COLO668 (cell line): ENCODE measurements at regions not wholly inside any gene's neighbourhood (a gene's known extent, or its start where the extent isn't known, plus 50 kb on each side); places are given as distances from the start of the nearest gene placed in this dataset.

Experiments used
- DNase-seq: peaks from one replicate; lab custom pipeline; 2025; ENCODE audit not compliant: unreplicated experiment; lab: John Stamatoyannopoulos, UW

GRCh38 chr2:57864926-57865325 is 181.7 kb upstream of the VRK2 start:
- DNase-seq = no peak

DNA sequence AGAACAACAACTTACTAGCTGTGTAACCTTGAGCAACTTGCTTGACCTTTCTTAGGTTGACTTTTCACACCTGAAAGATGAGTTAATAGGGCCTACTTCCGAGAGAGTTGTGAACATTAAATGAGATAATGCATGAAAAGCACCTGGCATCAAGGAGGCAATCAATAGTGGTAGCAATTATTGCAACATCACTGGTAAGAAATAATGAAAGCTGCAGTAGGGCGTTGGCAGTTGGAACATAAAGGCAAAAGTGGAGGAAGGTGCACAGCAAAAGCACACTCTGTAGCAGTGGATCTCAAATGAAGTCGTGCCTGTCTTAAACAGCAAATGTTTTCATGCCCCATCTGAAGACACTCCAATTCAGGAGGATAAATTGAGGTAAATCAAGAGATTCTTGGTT is 178.9 kb upstream of the VRK2 start:
- no peak for DNase-seq

DNA sequence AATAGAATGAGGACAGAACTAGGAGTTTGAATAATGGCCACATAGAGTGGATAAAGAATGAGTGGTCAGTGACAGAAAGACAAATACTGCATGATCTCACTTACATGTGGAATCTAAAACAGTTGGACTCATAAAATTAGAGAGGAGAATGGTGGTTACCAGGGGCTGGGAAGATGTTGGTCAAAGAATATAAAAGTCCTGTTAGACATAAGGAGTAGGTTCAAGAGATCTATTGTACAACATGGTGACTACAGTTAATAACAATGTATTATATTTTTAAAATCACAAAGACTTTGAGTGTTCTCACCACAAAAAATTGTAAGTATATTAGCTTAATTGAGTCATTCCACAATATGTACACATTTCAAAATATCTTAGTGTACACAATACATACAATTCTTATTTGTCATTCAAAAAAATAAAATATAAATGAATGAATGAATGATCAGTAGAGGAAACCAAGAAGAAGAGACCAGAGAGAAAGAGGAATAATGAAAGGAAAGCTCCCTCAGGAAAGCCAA is 177.9 kb upstream of the VRK2 start:
- DNase-seq = no peak

GRCh38 chr2:57869758-57870344 is 176.8 kb upstream of the VRK2 start:
- DNase-seq = no peak

DNA sequence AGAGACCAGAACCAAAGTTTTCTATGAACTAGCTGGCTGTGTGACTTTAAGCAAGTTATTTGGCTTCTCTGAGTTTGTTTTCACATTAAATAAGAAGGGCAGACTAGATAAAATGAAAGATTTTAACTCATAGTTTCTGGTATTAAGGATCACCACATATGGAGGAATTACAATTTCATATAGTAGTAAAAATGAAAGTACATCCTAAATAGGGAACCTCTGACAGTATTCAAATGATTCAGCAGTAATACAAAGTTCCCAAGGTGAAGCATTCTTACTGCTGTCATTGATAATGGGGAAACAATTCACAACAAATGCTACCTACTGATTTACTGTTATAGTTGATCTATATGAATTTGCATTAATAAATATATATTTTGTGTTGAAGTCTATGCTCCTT is 170.3 kb upstream of the VRK2 start:
- DNase-seq = no peak

- no peak for DNase-seq
Observed at GRCh38 chr2:57877811-57878170, 168.8 kb upstream of the VRK2 start.

- no peak for DNase-seq
Observed at GRCh38 chr2:57878171-57878865, 168.3 kb upstream of the VRK2 start.

- DNase-seq = no peak
Observed at GRCh38 chr2:57878866-57879210, 167.8 kb upstream of the VRK2 start.

GRCh38 chr2:57880446-57880845 is 166.2 kb upstream of the VRK2 start:
- DNase-seq = no peak

DNA sequence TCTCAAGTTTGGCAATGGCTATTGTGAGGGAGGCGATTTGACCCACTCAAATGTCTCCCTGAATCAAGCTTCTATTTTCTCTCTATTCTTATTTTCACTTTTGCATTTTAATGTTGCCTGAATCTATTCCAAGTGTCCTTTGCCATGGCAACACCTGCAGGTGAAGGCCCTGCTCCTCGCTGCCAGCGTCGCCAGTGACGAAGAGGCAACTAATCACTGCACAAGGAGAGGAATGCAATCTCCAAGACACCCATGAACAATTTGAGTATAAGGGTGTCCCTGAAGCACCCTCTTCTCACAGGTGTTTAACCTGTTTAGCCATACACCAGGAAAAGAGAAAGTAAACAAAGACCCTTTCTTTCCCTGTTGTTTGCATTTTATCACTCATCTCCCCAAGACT is 165.6 kb upstream of the VRK2 start:
- DNase-seq = peak; percentile 39

DNA sequence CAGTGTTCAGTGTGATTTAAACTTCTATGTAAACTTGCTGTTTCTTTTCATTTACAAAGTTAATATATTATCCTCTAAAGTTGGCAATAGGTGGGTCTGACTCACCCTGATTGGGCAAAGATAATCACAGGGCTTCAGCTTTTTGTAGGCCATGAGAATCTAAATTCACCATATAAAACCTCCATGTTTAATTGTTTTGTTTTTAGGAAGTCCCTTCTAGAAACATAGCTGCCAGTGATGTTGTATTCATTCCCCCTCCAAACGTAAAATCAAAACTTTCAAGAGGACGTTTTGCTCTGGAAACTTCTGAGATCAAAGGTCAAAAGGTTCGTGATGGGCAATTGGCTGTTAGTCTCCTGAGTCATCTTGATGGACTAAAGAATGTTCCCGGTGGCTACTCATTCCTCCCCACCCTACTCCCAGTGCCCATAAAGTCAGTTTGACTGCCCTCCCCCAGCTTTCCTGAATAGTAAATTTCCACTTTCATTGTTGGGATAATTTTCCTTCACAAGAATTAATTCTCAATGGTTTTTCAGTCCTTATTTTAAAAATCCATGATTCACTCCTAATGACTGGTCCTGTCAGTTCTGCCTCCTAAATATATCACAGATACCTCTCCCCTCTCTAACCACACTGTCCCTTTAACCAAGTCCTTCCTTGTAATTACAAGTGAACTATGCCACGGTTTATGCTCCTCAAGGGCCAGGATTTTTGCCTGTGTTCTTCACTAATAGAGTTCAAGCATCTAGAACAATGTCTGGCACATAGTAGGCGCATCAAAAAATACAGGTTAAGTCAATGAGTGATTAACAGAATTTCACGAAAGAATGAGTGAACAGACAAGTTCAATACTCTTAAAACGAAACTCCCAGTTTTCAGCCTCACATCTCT is 164.4 kb upstream of the VRK2 start:
- DNase-seq = no peak

DNA sequence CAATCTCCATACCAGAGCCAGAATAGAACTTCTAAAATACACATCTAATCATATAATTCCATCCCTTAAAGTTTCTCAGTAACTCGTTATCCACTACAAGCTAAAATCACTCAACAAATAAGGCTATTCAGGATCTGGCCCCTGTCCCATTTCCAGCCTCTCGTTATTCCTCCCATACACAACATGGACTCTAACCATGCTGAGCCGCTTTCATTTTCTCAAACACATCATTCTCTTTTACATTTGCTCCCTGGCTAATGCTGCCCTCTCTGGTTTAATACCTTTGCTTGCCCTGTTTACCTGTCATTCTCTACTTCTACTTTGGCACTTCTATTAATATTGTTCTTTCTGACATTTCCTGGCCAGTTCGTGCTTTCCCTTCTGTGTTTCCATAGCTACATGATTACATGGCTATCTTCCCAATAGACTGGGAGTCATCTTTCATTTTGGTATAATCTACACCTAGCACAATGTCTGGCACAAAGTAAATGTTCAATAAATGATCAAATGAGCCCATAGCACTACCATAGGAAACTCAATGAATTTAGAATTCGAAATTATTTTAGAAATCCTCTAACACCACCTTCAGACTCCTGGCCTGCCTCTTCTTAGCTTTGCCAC is 163.6 kb upstream of the VRK2 start:
- no peak for DNase-seq

- DNase-seq = no peak
Observed at GRCh38 chr2:57884281-57884680, 162.3 kb upstream of the VRK2 start.

DNA sequence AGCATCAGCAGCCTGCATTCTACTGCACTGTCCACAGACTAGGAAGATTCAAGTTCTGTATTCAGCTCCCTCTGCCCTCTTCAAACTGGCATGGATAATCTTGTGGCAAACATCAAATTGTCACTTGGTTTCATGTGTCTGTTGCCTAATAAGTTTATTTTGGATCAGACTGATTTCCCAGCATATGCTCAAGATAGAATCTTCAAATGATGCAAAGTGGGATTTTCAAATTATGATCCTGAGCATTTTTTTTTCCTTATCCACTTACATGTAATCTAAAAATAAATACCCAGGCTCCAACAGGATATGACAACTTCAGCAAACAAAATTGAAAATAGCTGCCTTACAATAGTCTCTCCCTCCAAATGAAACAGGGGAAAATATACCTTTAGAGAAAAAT is 160.9 kb upstream of the VRK2 start:
- no peak for DNase-seq

GRCh38 chr2:57886161-57886786 is 160.3 kb upstream of the VRK2 start:
- DNase-seq = peak; percentile 72

DNA sequence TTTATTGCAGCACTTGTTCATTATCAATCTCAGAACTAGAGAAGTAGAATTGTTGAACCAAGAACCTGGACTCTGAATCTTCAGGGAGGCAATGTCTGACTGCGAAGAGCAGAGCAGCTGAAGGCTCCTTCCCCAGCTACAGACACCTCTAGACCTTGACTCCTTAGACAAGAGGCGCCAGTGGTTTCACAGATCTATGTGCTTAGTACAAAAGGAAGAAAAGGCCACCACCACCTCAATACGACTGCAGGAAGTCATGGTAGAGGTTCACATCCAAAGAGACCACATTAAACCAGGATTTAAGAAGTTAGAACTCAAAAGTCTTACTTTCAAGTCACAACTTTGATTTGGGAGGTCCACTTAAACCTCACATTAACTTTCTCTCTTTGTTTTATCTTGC is 158.1 kb upstream of the VRK2 start:
- no peak for DNase-seq

DNA sequence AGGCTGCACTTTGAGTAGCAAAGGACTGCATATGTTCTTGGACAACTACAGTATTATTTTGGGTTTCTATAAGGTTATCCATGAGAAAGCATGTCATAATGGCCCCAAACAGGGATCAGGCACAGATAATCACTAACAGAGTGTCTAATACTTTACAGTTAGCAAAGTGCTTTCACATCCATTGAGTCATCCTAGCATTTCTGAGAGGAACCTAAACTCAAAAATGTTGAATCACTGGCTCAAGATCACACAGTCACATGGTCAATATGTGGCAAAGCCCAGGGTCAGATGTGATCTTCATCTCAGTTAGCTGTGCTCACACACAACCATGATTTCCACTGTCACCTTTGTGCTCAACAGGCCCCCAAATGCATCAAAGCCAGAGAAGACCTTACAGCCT is 156.1 kb upstream of the VRK2 start:
- no peak for DNase-seq

- DNase-seq = no peak
Observed at GRCh38 chr2:57891086-57891712, 155.4 kb upstream of the VRK2 start.

DNA sequence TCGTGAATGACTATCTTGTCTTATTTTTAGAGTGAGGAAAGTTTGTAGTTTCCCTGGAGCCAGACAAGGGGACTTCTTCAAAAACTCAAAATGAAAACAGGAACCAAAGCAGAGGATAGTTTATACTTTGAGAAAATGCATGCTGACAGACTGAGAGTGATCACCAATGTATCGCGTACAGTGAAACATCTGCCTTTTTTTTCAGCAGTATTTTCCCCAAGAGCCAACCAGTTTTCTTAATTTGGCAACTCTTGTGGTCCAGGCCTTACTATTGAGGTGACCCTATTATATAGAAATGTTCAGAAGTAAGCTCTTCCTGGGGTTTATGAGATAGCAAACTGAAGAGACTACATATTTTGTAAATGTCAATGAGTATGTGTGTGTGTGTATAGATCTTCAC is 153.7 kb upstream of the VRK2 start:
- no peak for DNase-seq

DNA sequence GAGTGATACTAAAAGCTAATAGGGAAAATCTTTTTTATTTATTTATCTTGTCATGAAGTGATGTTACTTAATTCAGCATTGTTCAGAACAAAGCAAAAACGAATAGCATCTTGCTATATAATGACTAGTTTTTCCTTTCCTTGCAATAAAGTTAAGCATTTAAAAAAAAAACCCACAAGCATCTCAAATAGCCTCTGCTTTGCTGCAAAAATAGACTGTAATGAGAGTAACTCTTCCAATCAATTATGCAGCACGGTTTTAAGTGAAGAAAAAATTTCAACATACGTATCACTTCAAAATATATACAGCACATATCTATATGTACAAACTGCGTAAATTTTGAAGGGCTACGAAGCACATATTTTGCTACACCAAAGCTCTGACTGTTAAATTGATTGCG is 153.3 kb upstream of the VRK2 start:
- DNase-seq = no peak

DNA sequence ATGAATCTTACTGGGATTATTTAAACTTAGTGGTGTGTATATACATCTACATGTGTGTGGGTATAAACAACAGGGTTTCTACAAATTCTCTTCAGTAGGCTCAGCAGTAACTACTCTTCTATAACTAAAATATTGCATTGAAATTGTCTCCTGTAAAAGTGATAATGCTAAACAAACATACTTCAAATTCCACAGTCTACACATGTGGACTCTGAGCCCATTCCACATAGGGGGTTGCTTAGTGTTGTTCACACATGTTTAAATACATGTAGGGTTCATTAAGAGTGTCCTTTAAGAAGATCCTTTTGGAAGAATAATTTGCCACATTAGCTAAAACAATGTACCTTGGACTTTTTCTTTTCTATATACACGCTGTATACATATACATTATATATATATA is 152.8 kb upstream of the VRK2 start:
- DNase-seq = no peak
